ENCODE measurements at regions not wholly inside any gene's neighbourhood (a gene's known extent, or its start where the extent isn't known, plus 50 kb on each side); places are given as distances from the start of the nearest gene placed in this dataset.
A peak's percentile ranks its signal among the peaks of the same experiment; 100 is the strongest.

DNA sequence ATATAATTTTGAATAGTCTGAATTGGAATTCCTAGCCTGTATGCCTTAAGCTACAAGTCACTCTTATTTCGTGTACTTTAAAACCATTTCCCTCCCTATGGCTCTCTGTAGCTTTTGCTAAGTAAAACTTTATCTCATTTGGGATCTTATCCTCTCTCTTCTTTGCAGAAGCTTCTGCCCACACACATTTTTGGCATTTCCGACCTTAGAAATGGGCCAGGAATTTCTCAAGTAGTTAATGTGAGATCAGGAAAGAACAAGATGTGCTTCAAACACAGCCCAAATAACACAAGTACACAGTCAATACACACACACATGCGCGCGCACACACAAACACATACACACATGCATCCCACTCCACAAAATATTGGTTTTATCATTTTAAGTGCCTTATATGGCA, 931.0 kb upstream of the MIR17HG start:
- Histone ChIP-seq H2AFZ (no peak overlapping the region), H3K9me3 (ENCODE audit: insufficient read depth, low read depth) (peaks cover 2% of the 10 kb centered on the region; the same call in 1 of the 2 replicates), H3K4me1 (replicated peaks; ENCODE audit: insufficient read depth) (peaks cover 12% of the 10 kb centered on the region), H3K79me2 (ENCODE audit: low read depth) (no peaks in the 10 kb centered on the region), H3K4me2 (no peak overlapping the region), H3F3A (ENCODE audit: insufficient read depth, low read depth) (no peaks in the 10 kb centered on the region), H3K4me3 (no peak overlapping the region), H3K27ac (no peak overlapping the region), H4K20me1 (ENCODE audit: insufficient read depth) (no peaks in the 10 kb centered on the region), H3K36me3 (ENCODE audit: low read depth) (0 out of 2 replicates have a peak, but pooled peaks cover 4% of the 10 kb centered on the region), H3K9me2 (ENCODE audit: insufficient read depth) (no peaks in the 10 kb centered on the region), H3K27me3 (ENCODE audit: insufficient read depth, low read depth) (no peaks in the 10 kb centered on the region)
- TF ChIP-seq, protein P1, sequence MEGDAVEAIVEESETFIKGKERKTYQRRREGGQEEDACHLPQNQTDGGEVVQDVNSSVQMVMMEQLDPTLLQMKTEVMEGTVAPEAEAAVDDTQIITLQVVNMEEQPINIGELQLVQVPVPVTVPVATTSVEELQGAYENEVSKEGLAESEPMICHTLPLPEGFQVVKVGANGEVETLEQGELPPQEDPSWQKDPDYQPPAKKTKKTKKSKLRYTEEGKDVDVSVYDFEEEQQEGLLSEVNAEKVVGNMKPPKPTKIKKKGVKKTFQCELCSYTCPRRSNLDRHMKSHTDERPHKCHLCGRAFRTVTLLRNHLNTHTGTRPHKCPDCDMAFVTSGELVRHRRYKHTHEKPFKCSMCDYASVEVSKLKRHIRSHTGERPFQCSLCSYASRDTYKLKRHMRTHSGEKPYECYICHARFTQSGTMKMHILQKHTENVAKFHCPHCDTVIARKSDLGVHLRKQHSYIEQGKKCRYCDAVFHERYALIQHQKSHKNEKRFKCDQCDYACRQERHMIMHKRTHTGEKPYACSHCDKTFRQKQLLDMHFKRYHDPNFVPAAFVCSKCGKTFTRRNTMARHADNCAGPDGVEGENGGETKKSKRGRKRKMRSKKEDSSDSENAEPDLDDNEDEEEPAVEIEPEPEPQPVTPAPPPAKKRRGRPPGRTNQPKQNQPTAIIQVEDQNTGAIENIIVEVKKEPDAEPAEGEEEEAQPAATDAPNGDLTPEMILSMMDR (conservative IDR thresholded peaks at IDR 0.05), result no peak
- no peak for TF ChIP-seq EZH2 (IDR thresholded peaks at IDR 0.05; ENCODE audit: low read depth)
- POLR2A ChIA-PET (ENCODE audit: unreplicated experiment), result interaction anchor here (0.7 kb wide), 1 partner anchor 30 kb away, joined by 4 read pairs; no protein-coding TSS in a partner anchor
- intact Hi-C loops (cut with micrococcal nuclease; ENCODE audit: unreplicated experiment), result no loop called here
- no TSS peak for BruUV-seq (replicated peaks)
- CTCF ChIA-PET, result no interaction called here
- DNase-seq, result no peak

DNA sequence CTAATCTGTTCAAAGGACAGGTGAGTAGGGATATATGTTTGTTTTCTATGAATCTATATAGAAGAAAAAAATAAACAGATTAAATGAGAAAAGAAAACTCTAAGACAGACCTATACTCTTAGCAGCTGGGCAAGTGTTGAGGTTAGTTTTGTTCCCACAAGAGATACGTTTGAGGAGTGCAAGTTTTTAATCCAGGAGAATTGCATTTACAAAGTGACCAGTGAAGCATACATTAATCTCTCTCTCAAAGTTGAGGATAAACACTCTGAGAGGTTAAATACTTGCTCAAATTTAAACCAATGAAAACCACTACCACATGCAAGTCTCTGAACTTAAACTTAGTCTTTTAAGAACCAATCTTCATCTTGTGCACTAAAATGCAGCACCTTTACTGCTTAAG, 930.5 kb upstream of the MIR17HG start:
- peaks cover 2% of the 10 kb centered on the region; the same call in 1 of the 2 replicates for H3K9me3 ChIP-seq (ENCODE audit: insufficient read depth, low read depth)
- H3K9me2 ChIP-seq (ENCODE audit: insufficient read depth), result no peaks in the 10 kb centered on the region
- no peaks in the 10 kb centered on the region for H3K79me2 ChIP-seq (ENCODE audit: low read depth)
- H3K36me3 ChIP-seq (ENCODE audit: low read depth), result 0 out of 2 replicates have a peak, but pooled peaks cover 4% of the 10 kb centered on the region
- no TSS peak for BruUV-seq (replicated peaks)
- no peak for TF ChIP-seq EZH2 (IDR thresholded peaks at IDR 0.05; ENCODE audit: low read depth)
- TF ChIP-seq, protein P1 (conservative IDR thresholded peaks at IDR 0.05), result no peak
- no peaks in the 10 kb centered on the region for H3F3A ChIP-seq (ENCODE audit: insufficient read depth, low read depth)
- no peak overlapping the region for H3K4me2 ChIP-seq
- ChIA-PET CTCF (no interaction called here), POLR2A (ENCODE audit: unreplicated experiment) (no interaction called here)
- H3K4me3 ChIP-seq, result no peak overlapping the region
- H3K27ac ChIP-seq, result no peak overlapping the region
- H2AFZ ChIP-seq, result 0 out of 2 replicates have a peak overlapping the region, but pooled peaks have one; percentile 2
- no peak for DNase-seq
- no peaks in the 10 kb centered on the region for H3K27me3 ChIP-seq (ENCODE audit: insufficient read depth, low read depth)
- peaks cover 12% of the 10 kb centered on the region for H3K4me1 ChIP-seq (replicated peaks; ENCODE audit: insufficient read depth)
- H4K20me1 ChIP-seq (ENCODE audit: insufficient read depth), result no peaks in the 10 kb centered on the region
- intact Hi-C loops (cut with micrococcal nuclease; ENCODE audit: unreplicated experiment), result no loop called here

DNA sequence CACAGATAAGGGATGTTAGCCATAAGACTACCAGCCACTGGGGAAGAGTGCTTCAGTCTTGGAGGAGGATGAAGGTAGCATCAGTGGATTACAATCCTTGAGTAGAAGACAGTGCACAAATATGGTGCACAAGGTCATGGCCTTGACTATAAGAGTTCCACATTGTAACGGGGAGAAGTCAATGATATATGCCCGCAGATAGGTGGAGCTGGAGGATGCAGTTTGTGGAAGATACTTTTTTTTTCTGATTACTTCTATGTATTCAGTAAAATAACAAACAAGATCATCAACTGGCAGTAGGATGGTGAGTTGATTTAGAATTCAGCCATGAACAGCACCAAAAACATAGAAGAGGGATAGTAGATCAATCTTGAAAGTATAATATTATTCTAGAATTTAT, 926.8 kb upstream of the MIR17HG start:
- H3F3A ChIP-seq (ENCODE audit: insufficient read depth, low read depth), result no peaks in the 10 kb centered on the region
- H2AFZ ChIP-seq, result no peak overlapping the region
- H3K4me3 ChIP-seq, result no peak overlapping the region
- no peak overlapping the region for H3K27ac ChIP-seq
- H3K27me3 ChIP-seq (ENCODE audit: insufficient read depth, low read depth), result no peaks in the 10 kb centered on the region
- ChIA-PET CTCF (no interaction called here), POLR2A (ENCODE audit: unreplicated experiment) (no interaction called here)
- no TSS peak for BruUV-seq (replicated peaks)
- H4K20me1 ChIP-seq (ENCODE audit: insufficient read depth), result no peaks in the 10 kb centered on the region
- DNase-seq, result no peak
- 0 out of 2 replicates have a peak, but pooled peaks cover 4% of the 10 kb centered on the region for H3K36me3 ChIP-seq (ENCODE audit: low read depth)
- H3K4me1 ChIP-seq (replicated peaks; ENCODE audit: insufficient read depth), result no peaks in the 10 kb centered on the region
- intact Hi-C loops (cut with micrococcal nuclease; ENCODE audit: unreplicated experiment), result no loop called here
- no peaks in the 10 kb centered on the region for H3K79me2 ChIP-seq (ENCODE audit: low read depth)
- TF ChIP-seq, protein P1 (conservative IDR thresholded peaks at IDR 0.05), result 0 out of 2 replicates have a peak, but pooled peaks have one; percentile 27
- TF ChIP-seq EZH2 (IDR thresholded peaks at IDR 0.05; ENCODE audit: low read depth), result no peak
- peaks cover 2% of the 10 kb centered on the region; the same call in 1 of the 2 replicates for H3K9me3 ChIP-seq (ENCODE audit: insufficient read depth, low read depth)
- no peak overlapping the region for H3K4me2 ChIP-seq
- no peaks in the 10 kb centered on the region for H3K9me2 ChIP-seq (ENCODE audit: insufficient read depth)
